Kidney epithelial cell (primary cell): ENCODE measurements at regions not wholly inside any gene's neighbourhood (a gene's known extent, or its start where the extent isn't known, plus 50 kb on each side); places are given as distances from the start of the nearest gene placed in this dataset.

Experiments used
- DNase-seq: peaks from one replicate; pipeline ENCODE4 v3.0.0-alpha.2; 2010; ENCODE audit warnings: low read depth
- H3K27me3 ChIP-seq: 2 replicates; pipeline ENCODE4 v1.6.0; 2011; ENCODE audit warnings: low read length; ENCODE audit not compliant: control insufficient read depth, insufficient read depth
- H3K36me3 ChIP-seq: 2 replicates; pipeline ENCODE4 v1.5.1; 2011; ENCODE audit warnings: low read length; ENCODE audit not compliant: control insufficient read depth, insufficient read depth
- H3K4me3 ChIP-seq: 2 replicates; pipeline ENCODE4 v1.5.1; 2011; ENCODE audit warnings: low read depth, mild to moderate bottlenecking, control low read depth, low read length
- CTCF ChIP-seq: IDR thresholded peaks from 2 replicates; pipeline ENCODE4 v1.5.1; 2011; ENCODE audit warnings: mild to moderate bottlenecking, moderate library complexity, low read length, control low read depth, inconsistent platforms; ENCODE audit not compliant: insufficient read depth, poor library complexity, severe bottlenecking

DNA sequence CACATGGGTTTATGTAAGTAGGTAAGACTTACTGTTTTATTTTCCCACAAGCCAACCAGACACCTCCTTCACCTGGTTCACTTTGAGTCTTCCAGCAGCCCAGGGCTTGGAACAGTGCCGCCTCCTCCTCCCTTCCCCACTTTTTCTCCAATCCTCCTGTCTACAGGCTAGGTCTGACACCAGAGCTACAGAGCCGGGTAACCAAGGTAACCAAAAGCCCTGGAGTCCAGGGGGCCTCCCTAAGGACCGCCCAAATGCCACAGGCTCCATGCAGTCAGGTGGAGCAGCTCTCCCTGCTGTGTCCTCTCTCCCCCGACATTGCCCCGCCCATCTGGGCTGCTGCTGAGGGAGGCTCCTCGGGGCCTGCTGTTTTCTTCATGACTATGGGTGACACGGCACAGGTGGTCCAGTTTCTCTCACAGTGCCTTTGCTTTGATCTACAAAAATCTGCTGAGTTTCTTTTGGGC, 138.0 kb upstream of the EFNA5 start:
- DNase-seq = no peak
- no peaks in the 10 kb centered on the region for H3K27me3 ChIP-seq
- H3K4me3 ChIP-seq = no peak overlapping the region
- no peaks in the 10 kb centered on the region for H3K36me3 ChIP-seq
- no peak for TF ChIP-seq CTCF

DNA sequence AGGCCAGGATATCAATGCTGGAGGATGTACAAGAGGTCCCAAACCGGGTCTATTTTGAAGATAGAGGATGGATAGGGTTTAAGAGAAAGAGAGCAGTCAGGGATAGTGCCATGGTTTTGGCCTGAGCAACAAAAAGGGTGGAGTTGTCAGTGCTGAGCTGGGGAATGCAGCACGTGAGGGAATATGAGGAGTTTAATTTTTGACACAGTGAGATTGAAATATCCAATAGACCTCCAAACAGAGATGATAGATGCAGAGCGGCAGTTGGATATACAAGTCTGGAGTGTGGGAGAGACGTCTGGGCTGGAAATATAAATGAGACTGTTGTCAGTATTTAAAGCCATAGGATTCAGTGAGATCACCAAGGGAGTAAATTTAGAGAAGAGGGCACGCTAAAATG, 136.7 kb upstream of the EFNA5 start:
- no peak for TF ChIP-seq CTCF
- no peak for DNase-seq
- no peaks in the 10 kb centered on the region for H3K27me3 ChIP-seq

DNA sequence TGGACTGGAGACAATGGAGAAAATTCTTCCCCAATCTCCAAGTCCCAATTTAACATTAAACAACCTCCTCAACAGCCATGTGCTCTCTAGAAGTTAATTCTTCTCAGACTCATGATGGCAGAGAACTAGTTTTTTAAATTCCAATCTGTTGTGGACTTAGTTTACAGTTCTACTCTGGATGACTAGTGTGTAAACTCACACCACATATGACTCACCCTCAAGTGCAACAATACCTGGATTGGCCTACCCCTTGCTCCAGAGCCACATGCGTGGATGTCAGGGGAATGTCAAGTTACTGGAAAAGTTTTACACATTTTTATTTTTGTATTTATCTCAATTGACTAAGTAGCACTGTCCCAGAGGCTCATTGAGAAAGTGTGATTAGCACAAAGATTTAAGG, 136.0 kb upstream of the EFNA5 start:
- Histone ChIP-seq H3K4me3 (no peak overlapping the region), H3K27me3 (no peaks in the 10 kb centered on the region), H3K36me3 (no peaks in the 10 kb centered on the region)
- DNase-seq = peak; percentile 52
- TF ChIP-seq CTCF = no peak

More for the DNA sequence above, 136.7 kb upstream of the EFNA5 start:
- no peaks in the 10 kb centered on the region for H3K36me3 ChIP-seq
- H3K4me3 ChIP-seq = no peak overlapping the region

- no peak for TF ChIP-seq CTCF
- H3K27me3 ChIP-seq = no peaks in the 10 kb centered on the region
- no peak overlapping the region for H3K4me3 ChIP-seq
- H3K36me3 ChIP-seq = no peaks in the 10 kb centered on the region
- no peak for DNase-seq
These were observed 135.5 kb upstream of the EFNA5 start for GRCh38 chr5:107806271-107806670.

GRCh38 chr5:107805824-107806223, 135.1 kb upstream of the EFNA5 start:
- H3K36me3 ChIP-seq = no peaks in the 10 kb centered on the region
- no peak overlapping the region for H3K4me3 ChIP-seq
- no peak for DNase-seq
- no peak for TF ChIP-seq CTCF
- no peaks in the 10 kb centered on the region for H3K27me3 ChIP-seq

DNA sequence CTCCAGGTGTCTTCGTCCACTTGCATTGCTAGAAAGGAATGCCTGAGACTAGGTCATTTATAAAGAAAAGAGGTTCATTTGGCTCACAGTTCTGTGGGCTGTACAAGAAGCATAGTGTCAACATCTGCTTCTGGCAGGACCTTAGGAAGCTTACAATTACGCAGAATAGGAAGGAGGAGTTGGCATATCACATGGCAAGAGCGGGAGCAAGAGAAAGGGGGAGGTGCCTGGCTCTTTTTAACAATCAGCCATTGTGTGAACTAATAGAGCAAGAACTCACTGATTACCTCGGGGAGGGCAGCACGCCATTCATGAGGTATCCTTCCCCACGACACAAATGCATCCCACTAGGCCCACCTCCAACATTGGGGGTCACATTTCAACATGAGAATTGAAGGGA, 134.4 kb upstream of the EFNA5 start:
- H3K4me3 ChIP-seq = no peak overlapping the region
- H3K27me3 ChIP-seq = no peaks in the 10 kb centered on the region
- TF ChIP-seq CTCF = no peak
- no peaks in the 10 kb centered on the region for H3K36me3 ChIP-seq
- no peak for DNase-seq
